Activated CD8-positive, alpha-beta memory T cell treated with anti-CD3 and anti-CD28 coated beads, Interleukin-2, amount 50 U/mL, for 24 hours (primary cell): ENCODE measurements at regions not wholly inside any gene's neighbourhood (a gene's known extent, or its start where the extent isn't known, plus 50 kb on each side); places are given as distances from the start of the nearest gene placed in this dataset.

Experiments used
- DNase-seq: peaks from one replicate; pipeline ENCODE4 v3.0.0-alpha.2; 2020; ENCODE audit errors: extremely low read depth

DNA sequence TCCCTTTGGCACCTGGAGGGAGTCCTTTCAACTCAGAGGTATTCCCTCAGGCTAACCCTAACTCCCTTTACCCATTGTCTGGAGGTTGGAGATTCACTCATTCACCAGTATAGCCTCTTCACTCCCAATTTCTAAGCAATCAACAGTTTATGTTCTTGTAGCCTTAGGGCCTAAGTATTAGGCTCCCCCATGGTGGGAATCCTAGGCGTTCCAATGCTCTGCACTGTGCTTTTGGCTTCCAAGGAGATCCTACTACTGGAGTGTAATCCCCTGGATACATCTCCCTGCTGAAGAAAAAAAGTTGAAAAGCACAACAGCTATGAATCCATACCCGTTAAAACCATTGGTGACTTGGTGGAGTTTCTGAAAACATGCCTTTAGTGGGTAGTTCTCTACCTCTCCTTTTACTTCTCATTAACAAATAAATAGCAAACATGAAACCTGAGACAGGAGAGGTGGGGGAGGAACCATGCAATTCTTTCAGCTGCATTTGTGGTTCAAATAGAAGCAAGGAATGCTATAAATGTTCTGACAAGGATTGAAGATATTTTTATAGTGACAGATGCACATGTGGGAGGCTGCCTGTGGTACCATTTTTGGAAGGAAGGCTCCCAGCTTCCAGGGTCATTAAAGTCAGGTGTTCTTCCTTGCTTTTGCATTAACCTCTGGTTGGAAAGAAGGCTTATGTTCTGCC lies 397.1 kb downstream of the DMAC1 start:
- DNase-seq: no peak

DNA sequence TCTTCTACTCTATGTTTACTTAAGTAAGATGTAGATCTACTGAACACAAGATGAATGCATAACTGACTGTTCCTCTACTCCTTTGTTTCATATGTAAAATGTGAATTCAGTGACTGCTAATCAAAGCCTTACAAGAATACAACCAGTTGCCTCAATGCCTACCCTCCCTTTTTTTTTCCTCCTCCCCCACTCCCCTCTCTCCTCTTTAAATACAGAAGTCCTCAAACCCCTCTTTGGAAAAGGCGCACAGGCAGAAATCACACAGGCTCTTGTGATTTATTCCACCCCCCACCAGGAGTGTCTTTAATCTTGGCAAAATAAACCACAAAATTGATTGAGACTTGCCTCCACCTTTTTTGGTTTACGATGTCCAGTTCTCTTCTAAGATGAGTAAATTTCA lies 398.5 kb downstream of the DMAC1 start:
- no peak for DNase-seq

DNA sequence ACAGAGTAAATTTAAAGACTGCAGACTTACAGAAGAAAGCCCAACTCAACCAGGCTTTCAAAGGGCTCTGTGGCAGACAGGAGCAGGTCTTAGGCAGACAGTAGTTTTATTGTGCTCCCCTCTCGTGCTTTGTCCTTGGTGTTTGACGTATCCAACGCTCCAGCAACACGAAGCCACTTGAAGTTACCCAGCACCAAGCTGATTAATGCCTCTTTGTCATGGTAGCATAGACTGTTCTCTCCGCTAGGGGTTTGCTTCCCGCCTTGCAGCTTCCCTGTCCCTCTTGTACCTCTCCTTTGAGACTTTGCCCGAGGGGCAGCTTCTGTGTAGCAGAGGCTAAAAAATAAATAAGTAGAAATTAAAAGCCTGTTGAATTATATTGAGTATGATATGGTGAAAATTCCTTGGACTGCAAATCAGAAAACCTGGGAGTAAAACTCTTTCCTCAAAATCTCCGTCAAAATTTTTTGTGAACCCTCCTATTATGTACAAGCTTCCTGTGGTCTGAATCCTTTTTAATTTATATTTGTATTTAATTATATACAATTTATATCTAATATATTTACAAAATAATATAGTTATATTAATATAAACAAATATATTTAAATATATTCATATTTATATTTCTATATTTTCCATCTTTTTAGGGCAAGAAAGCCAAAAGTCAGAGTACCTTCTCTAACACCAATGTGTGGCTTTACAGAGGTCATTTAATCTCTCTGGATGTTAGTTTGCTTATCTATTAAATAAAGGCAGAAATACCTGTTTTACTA lies 405.4 kb downstream of the DMAC1 start:
- DNase-seq: no peak

DNA sequence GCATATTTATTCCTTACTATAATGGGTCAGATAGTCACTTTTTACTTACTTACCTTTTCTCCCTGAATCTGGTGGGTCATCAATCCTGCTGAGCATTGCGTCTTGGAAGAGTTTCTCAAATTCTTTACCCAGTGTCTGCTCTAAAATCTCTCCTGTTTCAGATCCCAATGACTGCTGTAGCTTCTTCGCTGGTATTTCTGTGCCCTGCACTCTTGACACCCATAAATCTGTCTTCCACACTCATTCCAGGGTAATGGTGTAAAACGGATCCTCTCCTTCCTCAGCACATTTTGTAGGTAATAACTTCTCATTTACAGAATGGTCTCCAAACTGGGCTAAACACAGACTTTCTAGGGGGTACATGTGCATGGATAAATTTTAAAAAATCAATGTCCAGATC lies 407.4 kb downstream of the DMAC1 start:
- DNase-seq: no peak

DNA sequence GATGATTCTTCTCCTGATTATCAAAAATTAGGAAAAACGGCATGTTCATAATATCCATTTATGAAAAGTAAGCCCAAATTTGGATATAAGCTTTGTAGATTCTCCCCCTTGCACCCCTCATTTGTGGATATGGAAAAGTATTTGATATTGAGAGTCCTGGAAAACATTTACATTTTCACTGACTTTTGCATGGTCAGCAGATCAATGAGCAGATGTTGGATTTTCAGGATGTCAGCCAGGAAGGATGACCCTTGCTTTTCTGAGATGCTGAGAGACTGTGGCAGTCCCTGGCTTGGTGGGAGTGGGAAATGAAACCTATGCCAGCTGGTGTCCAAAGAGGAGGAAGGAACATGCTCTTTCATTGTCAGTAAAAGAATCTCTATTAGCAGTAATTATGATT lies 410.8 kb downstream of the DMAC1 start:
- no peak for DNase-seq

DNA sequence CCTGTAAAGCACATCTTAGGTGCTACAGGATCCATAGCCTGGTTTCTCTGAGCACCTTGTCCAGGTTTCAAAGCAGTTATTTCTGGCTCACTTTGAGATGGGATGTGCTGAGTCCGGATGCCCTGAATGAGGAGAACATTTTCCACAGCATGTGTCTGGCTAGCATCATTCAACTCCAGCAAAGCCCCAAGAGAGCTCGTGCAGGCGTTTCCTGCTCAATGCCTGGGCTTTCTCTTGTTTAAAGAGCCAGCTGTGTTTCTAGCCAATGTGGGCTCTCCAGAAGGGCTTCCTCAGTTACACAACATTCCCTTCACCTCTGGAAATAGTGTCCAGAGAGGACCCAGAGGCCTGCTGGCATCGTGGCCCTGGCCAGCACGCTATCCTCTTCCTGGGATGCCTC lies 411.7 kb downstream of the DMAC1 start:
- DNase-seq: no peak

DNA sequence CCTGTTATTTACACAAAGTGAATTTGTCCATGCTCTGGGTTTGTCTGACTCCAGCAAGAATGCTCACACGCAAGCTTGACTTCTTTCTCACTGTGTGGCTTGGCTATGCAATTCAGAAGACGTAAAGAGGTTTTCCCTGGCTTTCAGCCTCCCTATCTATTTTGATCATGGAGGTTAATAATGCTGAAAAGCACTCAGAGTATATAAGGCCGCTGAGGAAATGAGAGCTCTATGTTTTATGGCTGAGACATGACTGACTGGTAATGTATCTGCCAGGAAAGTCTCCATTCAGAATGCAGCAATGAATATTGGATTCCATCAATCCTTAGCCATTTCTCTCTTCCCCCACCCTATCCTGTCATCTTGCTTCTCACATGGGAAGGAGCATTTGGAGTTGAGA lies 417.3 kb downstream of the DMAC1 start:
- DNase-seq: no peak

DNA sequence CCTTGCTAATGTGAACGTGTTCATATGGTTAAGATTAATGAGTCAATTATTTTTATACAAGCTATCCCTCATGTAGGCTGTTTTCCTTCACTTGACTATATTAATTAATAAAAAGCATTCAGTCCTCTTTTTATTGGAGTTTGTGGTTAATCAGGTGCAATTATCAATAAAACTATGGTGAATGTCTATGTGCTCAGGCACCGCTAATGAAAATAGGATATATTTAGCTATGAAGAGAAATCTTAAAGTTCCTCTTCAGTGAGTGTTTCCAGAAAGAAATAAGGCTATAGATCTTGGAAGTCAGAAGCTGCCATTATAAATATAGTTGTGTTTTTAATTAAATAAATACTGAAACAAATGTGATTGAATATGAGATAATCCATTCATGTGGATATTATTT lies 422.1 kb downstream of the DMAC1 start:
- no peak for DNase-seq

DNA sequence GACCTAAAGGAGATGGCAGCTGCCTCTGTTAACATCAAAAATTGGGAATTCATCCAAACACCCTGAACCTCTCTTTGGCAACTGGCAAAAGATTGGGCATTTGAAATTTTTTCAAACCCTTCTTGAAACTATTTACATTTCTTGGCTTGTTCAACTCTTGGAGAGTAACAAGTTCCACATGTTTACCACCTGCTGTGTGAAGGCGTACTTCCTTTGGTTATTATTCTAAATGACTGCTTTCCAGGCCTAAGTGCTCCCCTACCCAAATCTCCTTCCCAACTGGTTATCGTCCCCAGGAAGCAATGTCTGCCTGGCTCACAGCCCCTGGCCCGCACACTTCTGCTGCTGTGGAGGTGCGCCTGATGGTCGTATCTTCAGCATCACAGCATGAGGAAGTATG lies 422.7 kb downstream of the DMAC1 start:
- DNase-seq: no peak

DNA sequence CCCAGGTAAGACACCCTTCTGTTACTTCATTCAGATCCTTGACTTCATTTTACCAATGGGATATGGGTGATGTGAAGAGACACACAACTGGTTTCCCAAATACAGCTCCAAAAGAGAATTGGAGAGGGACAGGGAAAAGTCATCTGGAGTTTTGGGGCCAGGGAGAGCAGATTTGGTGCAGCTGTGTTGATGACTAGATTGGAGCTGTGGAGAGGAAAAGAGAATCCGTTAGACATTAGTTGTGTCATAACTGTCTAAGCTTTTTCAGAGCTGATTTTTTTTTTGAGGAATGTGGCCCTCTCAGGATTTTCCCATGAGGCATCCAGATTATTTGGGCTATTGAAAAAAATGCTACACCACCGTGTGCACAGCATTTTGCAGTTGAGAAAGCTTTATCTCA lies 423.4 kb downstream of the DMAC1 start:
- DNase-seq: no peak

DNA sequence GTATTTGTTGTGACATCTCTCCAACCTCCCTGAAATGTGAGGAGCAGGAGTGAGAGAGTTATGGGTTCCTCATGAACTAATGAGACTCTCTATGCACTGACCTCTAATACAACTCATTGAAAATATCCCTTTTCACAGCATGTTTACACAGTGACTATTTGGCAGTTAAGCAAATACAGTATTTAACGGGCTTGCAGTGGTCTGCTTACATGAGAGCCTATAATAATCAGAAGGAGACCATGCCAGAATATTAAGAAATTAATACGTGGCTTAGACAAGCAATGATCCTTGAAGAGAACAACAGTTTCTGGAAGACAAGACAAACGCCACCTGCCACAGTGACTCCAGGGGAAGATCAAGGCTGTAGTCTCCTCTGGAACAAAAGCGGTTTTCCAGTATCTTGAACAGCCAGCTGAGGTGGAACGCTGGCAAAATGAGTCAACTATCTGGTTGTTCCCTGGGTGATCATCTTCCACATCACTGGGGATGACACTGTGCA lies 424.5 kb downstream of the DMAC1 start:
- DNase-seq: no peak

DNA sequence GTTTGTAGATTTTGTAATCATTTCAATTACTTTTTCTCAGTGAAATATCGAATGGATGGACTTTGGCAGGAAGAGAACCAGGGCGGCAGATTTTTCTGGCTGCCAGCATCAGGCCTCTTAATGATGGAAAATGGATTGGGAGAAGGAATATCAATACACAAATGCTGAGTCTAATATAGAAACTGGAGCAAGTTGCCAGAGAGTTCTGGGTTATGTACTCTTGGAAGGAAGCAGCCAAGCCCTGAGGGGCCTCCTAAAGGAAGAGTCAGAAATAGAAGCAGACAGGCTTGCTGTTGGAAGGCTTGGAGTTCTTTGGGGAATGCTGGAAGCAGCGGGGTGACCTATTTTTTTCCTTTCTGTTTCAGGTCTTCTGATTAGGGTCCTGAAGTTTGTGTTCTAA lies 428.6 kb downstream of the DMAC1 start:
- no peak for DNase-seq

DNA sequence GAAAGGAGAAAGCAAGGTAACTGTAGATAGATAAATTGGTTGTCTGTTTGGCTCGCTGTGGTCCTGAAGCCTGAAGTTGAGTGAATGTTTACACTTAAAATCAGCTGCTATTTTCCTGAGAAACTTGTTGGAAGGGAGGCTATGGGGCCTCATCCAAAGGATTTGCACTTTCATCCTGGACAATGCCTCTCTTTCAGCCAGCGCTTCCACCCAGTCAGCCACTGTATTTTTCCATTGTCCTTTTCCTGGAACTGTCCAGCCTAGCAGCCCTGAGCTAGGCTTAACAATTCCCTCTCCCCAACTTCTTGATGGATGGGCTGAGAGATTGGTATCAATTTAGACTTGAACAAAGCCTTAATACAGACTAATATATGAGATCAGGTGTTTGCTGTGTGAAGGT lies 429.2 kb downstream of the DMAC1 start:
- no peak for DNase-seq

DNA sequence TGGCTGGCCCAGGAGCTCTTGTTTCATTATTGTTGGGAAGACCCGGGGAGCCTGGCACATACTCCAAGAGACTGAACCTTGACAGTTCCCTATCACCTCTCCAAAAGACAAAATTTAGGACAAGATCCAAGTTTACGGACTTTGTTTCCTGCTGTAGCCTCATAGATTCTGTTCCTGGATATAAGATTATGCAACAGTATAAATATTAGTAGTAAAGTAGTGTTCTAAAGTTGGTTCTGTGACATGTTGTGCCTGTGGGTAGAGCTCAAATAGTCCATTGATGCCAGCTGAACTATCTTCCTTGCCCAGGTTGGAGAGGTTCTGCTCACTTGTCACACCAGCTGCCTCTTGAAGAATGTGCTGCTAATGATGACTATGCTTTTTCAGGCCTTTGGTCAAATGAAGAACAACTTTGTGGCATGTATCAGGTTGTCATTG lies 430.2 kb downstream of the DMAC1 start:
- DNase-seq: no peak

DNA sequence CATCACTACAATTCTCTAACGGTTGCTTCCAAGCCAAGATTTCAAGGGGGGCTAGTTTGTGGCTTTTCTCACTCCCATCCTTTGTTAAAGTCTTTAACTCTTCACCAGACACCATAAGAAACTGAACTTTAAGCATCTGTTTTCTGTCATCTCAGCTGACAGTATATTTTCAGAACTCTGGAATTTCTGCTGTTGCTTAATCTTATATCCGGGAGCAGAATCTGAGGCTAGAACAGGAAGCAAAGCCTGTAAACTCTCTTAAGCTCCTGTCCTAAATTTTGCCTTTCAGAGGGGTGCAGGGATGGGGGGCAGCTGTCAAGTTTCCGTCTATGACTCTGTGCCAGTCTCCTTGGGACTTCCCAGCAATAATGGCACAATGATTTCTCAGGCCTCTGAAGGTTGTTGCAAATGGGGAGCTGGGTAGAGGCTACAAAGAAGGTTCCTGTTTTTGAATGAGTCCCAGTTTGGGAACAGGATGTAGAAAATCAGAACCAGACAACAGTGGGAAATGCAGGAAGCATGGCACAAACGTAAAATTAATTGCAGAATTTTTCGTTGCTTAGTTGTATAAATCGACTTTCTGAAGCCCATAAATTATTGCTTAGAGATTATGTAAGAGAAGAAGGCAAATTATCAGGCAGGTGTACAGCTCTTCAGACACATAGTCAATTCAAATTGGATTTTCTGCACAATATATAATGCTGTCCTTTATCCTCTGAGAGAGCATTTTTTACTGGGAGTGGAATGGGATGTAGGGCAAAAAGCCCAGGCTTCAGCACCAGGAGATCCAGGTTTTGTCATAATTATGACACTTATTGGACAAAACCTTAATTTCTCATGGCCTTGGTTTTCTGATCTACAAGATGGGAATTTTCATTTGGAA lies 430.9 kb downstream of the DMAC1 start:
- no peak for DNase-seq

DNA sequence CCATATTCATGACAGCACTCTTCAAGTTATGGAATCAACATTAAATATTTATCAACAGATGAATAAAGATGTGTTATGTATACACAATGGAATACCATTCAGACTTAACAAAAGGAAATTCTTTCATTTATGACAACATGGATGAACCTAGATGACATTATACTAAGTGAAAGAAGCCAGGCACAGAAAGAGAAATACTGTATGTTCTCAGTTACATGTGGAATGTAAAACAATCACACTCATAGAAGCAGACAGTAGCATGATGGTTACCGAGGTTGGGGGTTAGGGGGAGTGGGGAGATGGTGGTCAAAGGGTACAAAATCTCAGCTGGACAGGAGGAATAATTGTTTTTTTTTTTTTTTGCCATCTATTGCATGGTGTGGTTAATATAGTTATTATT lies 431.9 kb downstream of the DMAC1 start:
- no peak for DNase-seq

DNA sequence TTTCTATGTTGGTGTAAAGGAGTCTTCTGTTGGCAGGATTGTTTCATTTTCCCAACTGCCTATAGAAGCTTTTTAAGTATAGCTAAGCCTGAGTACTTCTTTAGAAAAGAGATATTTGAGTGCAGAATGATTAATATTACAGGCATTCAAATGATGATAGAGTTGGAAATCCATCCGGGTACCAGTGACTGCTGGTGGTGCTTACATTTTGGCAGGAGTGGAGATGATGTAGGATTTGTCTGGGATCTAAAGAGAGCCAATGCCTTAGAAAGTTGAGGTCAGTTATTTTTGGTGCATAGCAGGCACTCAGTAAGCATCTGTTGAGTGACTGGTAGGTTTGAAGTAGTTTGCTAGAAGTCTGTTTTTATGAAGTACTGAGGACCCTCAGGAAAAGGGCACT lies 433.5 kb downstream of the DMAC1 start:
- DNase-seq: no peak

DNA sequence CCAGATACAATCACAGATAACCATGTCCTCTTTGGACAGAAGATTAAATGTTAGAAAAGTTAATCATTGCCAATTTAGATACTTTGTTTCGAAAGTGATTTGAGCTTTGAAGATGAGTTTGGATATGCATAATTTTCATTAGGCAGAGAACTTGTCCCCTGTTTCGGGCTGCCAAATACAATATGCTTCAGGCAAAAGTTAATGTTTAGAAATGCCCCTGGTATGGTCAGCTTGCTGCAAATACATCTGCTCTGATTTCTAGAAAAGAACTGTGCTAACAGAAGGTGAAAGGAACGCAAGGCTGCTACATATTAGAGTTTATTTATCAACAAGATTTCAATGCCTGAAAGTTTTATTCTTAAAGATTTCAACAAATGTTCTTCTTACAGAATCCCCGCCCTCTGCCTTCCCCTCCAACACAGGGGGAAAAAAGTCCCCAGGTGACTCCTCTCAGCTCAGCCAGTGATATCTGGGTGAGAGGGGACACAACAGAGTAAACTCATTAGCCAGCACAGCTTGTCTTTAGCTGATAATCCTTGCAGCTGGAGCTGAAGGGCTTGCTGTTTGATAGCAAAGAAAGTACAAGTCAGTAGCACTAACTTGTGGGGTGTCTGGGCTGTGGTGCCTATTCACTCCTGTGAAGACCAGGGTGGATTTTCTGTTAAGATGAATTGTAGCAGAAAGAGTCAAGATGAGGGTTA lies 435.7 kb downstream of the DMAC1 start:
- no peak for DNase-seq

DNA sequence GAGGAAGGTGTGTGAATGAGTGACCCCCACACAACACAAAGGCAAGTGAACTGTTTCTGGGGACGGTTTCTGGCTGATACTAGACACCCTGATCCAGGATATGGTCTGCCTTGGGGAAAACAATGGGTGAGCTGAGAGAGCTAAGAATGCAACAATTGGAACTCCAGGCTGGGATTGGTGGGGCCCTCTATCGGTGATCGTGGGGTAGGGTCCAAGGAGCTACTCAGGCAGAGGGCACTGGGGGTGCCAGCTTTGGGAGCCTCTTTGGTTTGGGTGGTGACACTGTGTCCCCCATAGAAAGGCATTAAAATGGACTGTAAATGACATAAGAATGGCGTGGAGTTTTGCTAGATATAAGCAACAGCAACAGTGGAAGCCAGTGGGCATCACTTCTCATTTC lies 439.1 kb downstream of the DMAC1 start:
- DNase-seq: no peak

DNA sequence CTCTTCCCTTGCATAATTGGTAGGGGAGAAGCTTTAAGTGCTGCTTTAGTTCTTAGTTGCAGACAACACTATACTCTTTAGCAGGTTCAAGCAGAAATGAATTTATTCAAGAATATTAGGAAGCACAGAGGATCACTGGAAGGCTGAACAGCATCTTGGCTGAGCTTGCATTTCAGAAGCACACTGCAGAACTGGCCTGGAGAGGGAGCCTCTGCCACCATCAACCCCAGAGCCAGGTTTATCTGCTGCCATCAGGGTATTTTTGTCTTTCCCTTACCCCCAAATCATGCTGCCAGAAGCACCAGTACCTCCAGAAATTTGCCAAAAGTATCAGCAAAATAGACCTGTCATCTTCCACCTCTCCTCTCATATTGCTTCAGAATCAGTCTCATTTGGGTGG lies 440.7 kb downstream of the DMAC1 start:
- no peak for DNase-seq

DNA sequence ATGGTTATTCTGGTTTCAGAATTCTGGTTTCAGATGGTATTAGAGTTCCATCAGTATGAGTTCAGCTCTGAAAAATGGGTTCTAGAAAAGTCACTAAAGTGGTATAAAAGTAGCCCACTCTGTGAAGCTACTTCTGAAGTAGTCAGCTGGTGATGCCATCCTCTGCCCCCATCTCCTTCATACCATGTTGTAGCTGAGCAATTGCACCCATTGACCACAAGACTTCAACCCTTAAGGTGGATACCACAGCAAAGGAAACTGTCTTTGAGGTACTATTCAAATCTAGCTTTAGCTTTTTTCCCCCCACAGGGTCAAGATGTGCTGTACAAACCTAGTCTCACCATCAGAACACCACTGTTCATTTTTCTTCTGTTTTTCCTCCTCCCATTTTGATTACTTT lies 444.9 kb downstream of the DMAC1 start:
- DNase-seq: no peak

DNA sequence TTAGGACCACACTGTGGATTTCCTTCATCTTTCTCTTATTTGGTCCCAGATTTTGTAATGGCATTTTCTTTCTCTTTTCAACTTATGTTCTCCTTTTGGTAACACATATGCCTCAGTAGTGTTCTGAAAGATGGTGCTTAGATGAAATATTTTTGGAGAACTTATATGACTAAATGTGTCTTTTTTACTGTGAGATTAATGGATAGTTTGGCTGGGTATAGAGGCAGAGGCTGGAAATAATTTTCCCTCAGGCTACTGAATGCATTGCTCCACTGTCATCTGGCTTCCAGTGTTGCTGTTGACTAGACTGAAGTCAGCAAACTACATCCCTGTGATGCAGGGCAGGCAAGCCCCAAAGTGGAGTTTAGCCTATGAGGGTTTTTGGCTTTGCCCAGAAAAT lies 450.9 kb downstream of the DMAC1 start:
- no peak for DNase-seq
